Astrocyte (in vitro differentiated cells and primary cell): ENCODE measurements at regions not wholly inside any gene's neighbourhood (a gene's known extent, or its start where the extent isn't known, plus 50 kb on each side); places are given as distances from the start of the nearest gene placed in this dataset.

Source experiments
- CTCF ChIP-seq: IDR thresholded peaks from 2 replicates; pipeline ENCODE4 v1.5.1; 2011; ENCODE audit warnings: low read depth, mild to moderate bottlenecking, inconsistent platforms, low read length, moderate library complexity; ENCODE audit not compliant: insufficient read depth
- EZH2 ChIP-seq: IDR thresholded peaks from 2 replicates; pipeline ENCODE4 v1.6.1; 2012; ENCODE audit warnings: mild to moderate bottlenecking, low read length, inconsistent platforms; ENCODE audit not compliant: insufficient read depth

- TF ChIP-seq CTCF (no peak), EZH2 (no peak)
These were observed 1071.8 kb downstream of the DNAJB9 start for GRCh38 chr7:109641445-109641844.
